Mesendoderm (in vitro differentiated cells): ENCODE measurements at regions not wholly inside any gene's neighbourhood (a gene's known extent, or its start where the extent isn't known, plus 50 kb on each side); places are given as distances from the start of the nearest gene placed in this dataset.
"Not testable (repeated sequence)": the region's sequence is repeated elsewhere in the genome, so short reads cannot be mapped to it uniquely, and the experiment has no call there.

Source experiments
- DNase-seq: peaks from one replicate; pipeline ENCODE4 v3.0.0; 2013
- H2AK5ac ChIP-seq: 2 replicates; pipeline ENCODE4 v1.6.1; 2013; ENCODE audit warnings: low read length, inconsistent platforms
- H2BK120ac ChIP-seq: 2 replicates; pipeline ENCODE4 v1.6.1; 2013; ENCODE audit warnings: low read depth, mild to moderate bottlenecking, low read length, moderate library complexity, mixed read lengths
- H2BK15ac ChIP-seq: replicated peaks from 2 replicates; pipeline ENCODE4 v1.6.1; 2013; ENCODE audit warnings: low read depth, mild to moderate bottlenecking, moderate library complexity
- H2BK5ac ChIP-seq: 2 replicates; pipeline ENCODE4 v1.6.1; 2013; ENCODE audit warnings: low read length, inconsistent platforms
- H3K18ac ChIP-seq: 2 replicates; pipeline ENCODE4 v1.6.1; 2013; ENCODE audit warnings: mild to moderate bottlenecking, low read length, mixed read lengths
- H3K23ac ChIP-seq: one replicate; pipeline ENCODE4 v1.6.1; 2013; ENCODE audit warnings: low read length
- H3K27ac ChIP-seq: 2 replicates; pipeline ENCODE4 v1.5.1; 2013; ENCODE audit warnings: low read depth, mild to moderate bottlenecking, inconsistent platforms, low read length, moderate library complexity
- H3K27me3 ChIP-seq: 2 replicates; pipeline ENCODE4 v1.6.1; 2013; ENCODE audit warnings: low read length, control low read depth, mild to moderate bottlenecking, inconsistent platforms; ENCODE audit not compliant: insufficient read depth, poor library complexity
- H3K36me3 ChIP-seq: 2 replicates; pipeline ENCODE4 v1.6.1; 2013; ENCODE audit warnings: low read length, inconsistent platforms; ENCODE audit not compliant: control insufficient read depth, insufficient read depth
- H3K4ac ChIP-seq: one replicate; pipeline ENCODE4 v1.6.1; 2013; ENCODE audit warnings: low read depth, mild to moderate bottlenecking, low read length, moderate library complexity
- H3K4me1 ChIP-seq: 2 replicates; pipeline ENCODE4 v1.6.1; 2013; ENCODE audit warnings: low read depth, low read length, inconsistent platforms; ENCODE audit not compliant: control insufficient read depth
- H3K4me2 ChIP-seq: 2 replicates; pipeline ENCODE4 v1.6.1; 2013; ENCODE audit warnings: low read length
- H3K4me3 ChIP-seq: 2 replicates; pipeline ENCODE4 v1.5.1; 2013; ENCODE audit warnings: mild to moderate bottlenecking, low read length
- H3K56ac ChIP-seq: one replicate; pipeline ENCODE4 v1.6.1; 2013; ENCODE audit warnings: low read length
- H3K79me1 ChIP-seq: 2 replicates; pipeline ENCODE4 v1.6.1; 2013; ENCODE audit warnings: low read length, inconsistent platforms
- H3K79me2 ChIP-seq: 2 replicates; pipeline ENCODE4 v1.6.1; 2013; ENCODE audit warnings: mild to moderate bottlenecking, low read length; ENCODE audit not compliant: control insufficient read depth, insufficient read depth
- H3K9ac ChIP-seq: 2 replicates; pipeline ENCODE4 v1.6.1; 2013; ENCODE audit warnings: low read length, inconsistent platforms
- H4K5ac ChIP-seq: one replicate; pipeline ENCODE4 v1.6.1; 2013; ENCODE audit warnings: low read length
- H4K8ac ChIP-seq: one replicate; pipeline ENCODE4 v1.6.1; 2013; ENCODE audit warnings: low read depth, mild to moderate bottlenecking, control low read depth, low read length, moderate library complexity
- WGBS: extraction: QIAGEN DNeasy Blood & Tissue Kit; methylation state at CpG from one replicate; pipeline ENCODE4 v1.1.7; 2013; ENCODE audit warnings: low lambda C conversion rate, missing lambda C conversion rate; ENCODE audit not compliant: insufficient coverage; ENCODE audit errors: extremely low coverage; 5-methylcytosine and 5-hydroxymethylcytosine counted together

DNA sequence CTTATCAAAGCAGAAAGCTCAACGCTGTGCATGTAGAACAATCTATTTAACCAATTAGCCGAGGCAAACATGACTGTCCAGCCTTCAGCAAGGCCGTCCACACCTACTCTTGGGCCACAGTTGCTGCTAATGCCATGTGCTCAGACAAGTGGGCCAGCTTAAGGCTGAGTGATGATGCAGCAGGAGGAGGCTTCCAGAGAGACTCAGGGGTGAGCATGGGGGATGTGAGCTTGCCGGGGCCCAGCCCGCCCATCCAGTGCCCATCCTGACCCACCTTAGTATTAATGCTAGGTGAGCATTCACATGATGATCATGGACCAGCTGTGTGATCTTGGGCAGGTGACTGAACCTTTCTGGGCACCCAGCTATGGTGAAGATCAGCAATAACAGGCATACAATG lies 150.1 kb downstream of the TPRA1 start:
- H3K4me3 ChIP-seq, result no peak overlapping the region
- no peak overlapping the region for H4K5ac ChIP-seq
- no peak overlapping the region for H2BK5ac ChIP-seq
- H3K79me1 ChIP-seq, result no peaks in the 10 kb centered on the region
- no peak overlapping the region for H3K4ac ChIP-seq
- DNase-seq, result no peak
- no peak overlapping the region for H2BK120ac ChIP-seq
- no peak overlapping the region for H3K56ac ChIP-seq
- no peak overlapping the region for H3K23ac ChIP-seq
- no CpG with 5 or more reads among the region's 5 CpGs for WGBS
- no peak overlapping the region for H3K9ac ChIP-seq
- no peak overlapping the region for H4K8ac ChIP-seq
- H3K4me1 ChIP-seq, result no peaks in the 10 kb centered on the region
- H3K18ac ChIP-seq, result no peak overlapping the region
- no peak overlapping the region for H3K4me2 ChIP-seq
- no peaks in the 10 kb centered on the region for H3K79me2 ChIP-seq
- H3K27ac ChIP-seq, result no peak overlapping the region
- no peaks in the 10 kb centered on the region for H3K27me3 ChIP-seq
- no peak overlapping the region for H2BK15ac ChIP-seq
- H3K36me3 ChIP-seq, result no peaks in the 10 kb centered on the region
- H2AK5ac ChIP-seq, result no peak overlapping the region

- no peak overlapping the region for H3K18ac ChIP-seq
- H3K4me2 ChIP-seq, result no peak overlapping the region
- H2BK15ac ChIP-seq, result no peak overlapping the region
- no peaks in the 10 kb centered on the region for H3K27me3 ChIP-seq
- no CpG with 5 or more reads among the region's 5 CpGs for WGBS
- H4K8ac ChIP-seq, result no peak overlapping the region
- H2BK120ac ChIP-seq, result no peak overlapping the region
- no peak overlapping the region for H2BK5ac ChIP-seq
- no peaks in the 10 kb centered on the region for H3K36me3 ChIP-seq
- no peak overlapping the region for H3K9ac ChIP-seq
- no peak overlapping the region for H4K5ac ChIP-seq
- no peak for DNase-seq
- H3K79me2 ChIP-seq, result no peaks in the 10 kb centered on the region
- H3K56ac ChIP-seq, result no peak overlapping the region
- no peak overlapping the region for H3K4me3 ChIP-seq
- H3K79me1 ChIP-seq, result no peaks in the 10 kb centered on the region
- H3K4ac ChIP-seq, result no peak overlapping the region
- no peaks in the 10 kb centered on the region for H3K4me1 ChIP-seq
- H3K27ac ChIP-seq, result no peak overlapping the region
- H2AK5ac ChIP-seq, result no peak overlapping the region
- H3K23ac ChIP-seq, result no peak overlapping the region
These were observed 150.9 kb downstream of the TPRA1 start for GRCh38 chr3:127439621-127440020.

DNA sequence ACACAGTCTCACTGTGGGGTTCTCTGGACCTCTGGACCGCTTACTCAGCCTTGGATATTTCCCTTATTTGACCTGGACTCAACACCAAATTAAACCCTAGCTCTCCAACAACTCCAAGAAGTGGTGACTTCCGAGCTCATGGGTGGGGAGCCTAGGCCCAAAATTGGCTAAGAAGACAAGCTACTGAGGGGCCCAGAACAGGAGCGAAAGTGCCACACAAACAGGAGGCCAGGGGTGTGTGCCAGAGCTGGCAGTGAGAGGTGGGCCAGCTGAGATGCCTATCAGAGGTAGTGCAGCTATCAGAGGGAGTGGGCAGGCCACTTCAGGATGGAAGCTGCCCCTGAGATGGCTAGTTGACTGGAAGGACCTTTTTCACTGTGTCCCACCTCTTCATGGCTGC lies 151.1 kb upstream of the PRR20G start:
- H2AK5ac ChIP-seq, result no peak overlapping the region
- no CpG with 5 or more reads among the region's 3 CpGs for WGBS
- no peak overlapping the region for H2BK120ac ChIP-seq
- no peaks in the 10 kb centered on the region for H3K4me1 ChIP-seq
- H3K27ac ChIP-seq, result no peak overlapping the region
- no peak overlapping the region for H3K4me2 ChIP-seq
- H3K27me3 ChIP-seq, result no peaks in the 10 kb centered on the region
- no peak for DNase-seq
- no peak overlapping the region for H3K18ac ChIP-seq
- no peak overlapping the region for H3K9ac ChIP-seq
- no peaks in the 10 kb centered on the region for H3K79me1 ChIP-seq
- no peak overlapping the region for H3K4ac ChIP-seq
- no peak overlapping the region for H3K23ac ChIP-seq
- no peaks in the 10 kb centered on the region for H3K36me3 ChIP-seq
- no peak overlapping the region for H4K8ac ChIP-seq
- no peak overlapping the region for H2BK5ac ChIP-seq
- no peaks in the 10 kb centered on the region for H3K79me2 ChIP-seq
- H3K4me3 ChIP-seq, result no peak overlapping the region
- H3K56ac ChIP-seq, result no peak overlapping the region
- no peak overlapping the region for H4K5ac ChIP-seq
- no peak overlapping the region for H2BK15ac ChIP-seq

GRCh38 chr3:127438371-127438770 lies 150.5 kb upstream of the PRR20G start:
- no peak overlapping the region for H3K18ac ChIP-seq
- DNase-seq, result no peak
- H4K5ac ChIP-seq, result no peak overlapping the region
- H4K8ac ChIP-seq, result no peak overlapping the region
- no peak overlapping the region for H2BK15ac ChIP-seq
- H3K36me3 ChIP-seq, result no peaks in the 10 kb centered on the region
- no peak overlapping the region for H3K9ac ChIP-seq
- no peaks in the 10 kb centered on the region for H3K27me3 ChIP-seq
- no peak overlapping the region for H3K4me2 ChIP-seq
- no peaks in the 10 kb centered on the region for H3K4me1 ChIP-seq
- H3K79me1 ChIP-seq, result no peaks in the 10 kb centered on the region
- no peak overlapping the region for H3K27ac ChIP-seq
- no peak overlapping the region for H3K4ac ChIP-seq
- H3K56ac ChIP-seq, result no peak overlapping the region
- H2AK5ac ChIP-seq, result no peak overlapping the region
- WGBS, result no CpG with 5 or more reads among the region's 4 CpGs
- H3K79me2 ChIP-seq, result no peaks in the 10 kb centered on the region
- no peak overlapping the region for H2BK120ac ChIP-seq
- no peak overlapping the region for H2BK5ac ChIP-seq
- no peak overlapping the region for H3K4me3 ChIP-seq
- H3K23ac ChIP-seq, result no peak overlapping the region

GRCh38 chr3:127435299-127435698 lies 147.5 kb upstream of the PRR20G start:
- H3K56ac ChIP-seq, H3K36me3 ChIP-seq, H3K4me2 ChIP-seq, H2BK15ac ChIP-seq, H3K18ac ChIP-seq, H3K27me3 ChIP-seq, H2AK5ac ChIP-seq, H3K23ac ChIP-seq, H3K4me3 ChIP-seq, DNase-seq, H2BK5ac ChIP-seq, H2BK120ac ChIP-seq, H4K5ac ChIP-seq, H3K27ac ChIP-seq, H3K9ac ChIP-seq, H3K4me1 ChIP-seq, H3K79me1 ChIP-seq, H4K8ac ChIP-seq, H3K79me2 ChIP-seq, H3K4ac ChIP-seq: not testable (repeated sequence)
- no CpG with 5 or more reads among the region's 2 CpGs for WGBS

- no peaks in the 10 kb centered on the region for H3K79me1 ChIP-seq
- no peak overlapping the region for H4K5ac ChIP-seq
- WGBS, result no CpG with 5 or more reads among the region's 6 CpGs
- H3K36me3 ChIP-seq, result no peaks in the 10 kb centered on the region
- no peak overlapping the region for H2AK5ac ChIP-seq
- no peak overlapping the region for H2BK120ac ChIP-seq
- H3K18ac ChIP-seq, result no peak overlapping the region
- no peak overlapping the region for H2BK5ac ChIP-seq
- no peak overlapping the region for H2BK15ac ChIP-seq
- no peak for DNase-seq
- H3K23ac ChIP-seq, result no peak overlapping the region
- no peak overlapping the region for H3K27ac ChIP-seq
- no peak overlapping the region for H3K4ac ChIP-seq
- H3K4me2 ChIP-seq, result no peak overlapping the region
- H3K4me3 ChIP-seq, result no peak overlapping the region
- H4K8ac ChIP-seq, result no peak overlapping the region
- H3K4me1 ChIP-seq, result no peaks in the 10 kb centered on the region
- no peak overlapping the region for H3K9ac ChIP-seq
- H3K79me2 ChIP-seq, result no peaks in the 10 kb centered on the region
- H3K56ac ChIP-seq, result no peak overlapping the region
- no peaks in the 10 kb centered on the region for H3K27me3 ChIP-seq
These were observed 143.2 kb upstream of the PRR20G start for GRCh38 chr3:127431066-127431465.
